ENCODE measurements at regions not wholly inside any gene's neighbourhood (a gene's known extent, or its start where the extent isn't known, plus 50 kb on each side); places are given as distances from the start of the nearest gene placed in this dataset.
"Not testable (repeated sequence)": the region's sequence is repeated elsewhere in the genome, so short reads cannot be mapped to it uniquely, and the experiment has no call there.

DNA sequence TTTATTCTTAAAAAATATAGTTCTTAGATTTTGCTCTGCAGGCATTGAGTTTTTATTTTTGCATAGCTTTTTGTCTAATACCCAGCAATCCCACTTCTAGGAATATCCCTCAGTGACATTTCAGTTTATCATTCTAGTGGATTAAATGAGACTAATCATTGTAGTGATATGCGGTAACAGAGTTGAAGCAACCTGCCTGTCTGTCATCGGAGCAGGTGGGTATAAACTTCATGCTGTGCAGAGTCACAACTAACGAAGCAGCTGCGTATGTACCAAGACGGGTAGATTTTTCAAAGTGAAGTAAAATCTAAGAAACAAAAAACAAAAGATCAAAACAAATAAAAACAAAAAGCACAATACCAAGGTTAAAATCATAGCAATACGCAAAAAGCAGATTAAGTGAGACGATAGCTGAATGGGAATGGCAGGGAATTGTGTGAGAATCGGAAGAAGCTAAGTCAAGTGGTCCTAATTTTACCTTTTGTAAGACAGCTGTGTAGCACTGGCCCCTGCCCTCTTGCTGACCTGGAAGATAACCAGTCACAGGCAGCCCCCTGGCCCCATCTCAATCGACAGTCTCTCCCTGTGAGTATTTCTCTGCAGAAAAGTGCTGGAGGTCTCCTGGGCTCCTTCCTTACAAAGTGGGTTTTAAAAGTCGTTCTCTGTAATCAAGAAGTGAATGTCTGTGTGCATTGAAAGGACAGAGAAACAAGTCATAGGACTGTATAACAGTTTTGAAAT, 169.2 kb downstream of the OR2B2 start:
- Histone ChIP-seq H3K9me3 (ENCODE audit: control insufficient read depth, low read length) (no peaks in the 10 kb centered on the region), H3K27ac (ENCODE audit: insufficient read depth, low read depth, low read length, poor library complexity, severe bottlenecking) (no peak overlapping the region), H3K4me3 (ENCODE audit: insufficient read depth, low read depth, low read length) (no peak overlapping the region), H3K36me3 (ENCODE audit: control insufficient read depth, insufficient read depth, low read length) (no peaks in the 10 kb centered on the region), H3K4me1 (ENCODE audit: control insufficient read depth, insufficient read depth, low read length) (no peaks in the 10 kb centered on the region), H3K27me3 (ENCODE audit: control insufficient read depth, insufficient read depth, low read length, poor library complexity, severe bottlenecking) (peaks cover 66% of the 10 kb centered on the region)
- 66 to 72% methylated on average over 8 to 10 of the region's 10 CpGs for WGBS, 2 experiments

GRCh38 chr6:27739902-27740301, 172.3 kb downstream of the OR2B2 start:
- WGBS, 2 experiments = 93 to 94% methylated on average over 6 to 7 of the region's 8 CpGs
- H3K4me3 ChIP-seq (ENCODE audit: insufficient read depth, low read depth, low read length); H3K27ac ChIP-seq (ENCODE audit: insufficient read depth, low read depth, low read length, poor library complexity, severe bottlenecking); H3K36me3 ChIP-seq (ENCODE audit: control insufficient read depth, insufficient read depth, low read length); H3K4me1 ChIP-seq (ENCODE audit: control insufficient read depth, insufficient read depth, low read length); H3K9me3 ChIP-seq (ENCODE audit: control insufficient read depth, low read length): not testable (repeated sequence)
- H3K27me3 ChIP-seq (ENCODE audit: control insufficient read depth, insufficient read depth, low read length, poor library complexity, severe bottlenecking) = peaks cover 43% of the 10 kb centered on the region

DNA sequence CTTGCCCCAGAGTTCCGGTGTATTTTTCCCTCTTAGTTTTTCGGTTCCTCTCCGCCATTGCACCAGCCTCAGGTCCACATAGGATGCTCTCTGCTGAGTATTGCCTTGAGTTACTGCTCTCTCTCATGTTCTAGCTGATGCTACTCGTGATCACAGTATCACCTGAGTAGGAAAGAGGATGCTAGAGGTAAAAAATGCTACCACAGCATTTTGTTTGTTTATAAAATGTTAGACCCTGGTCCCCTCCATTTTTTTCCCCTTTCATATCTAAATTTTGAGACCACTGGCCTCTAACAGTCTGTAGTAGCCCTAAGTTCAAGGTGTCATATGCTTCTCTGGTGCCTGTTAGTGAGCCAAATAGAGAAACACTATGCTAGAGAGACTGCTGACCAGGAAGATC, 175.5 kb downstream of the OR2B2 start:
- Histone ChIP-seq H3K4me1 (ENCODE audit: control insufficient read depth, insufficient read depth, low read length) (no peaks in the 10 kb centered on the region), H3K27me3 (ENCODE audit: control insufficient read depth, insufficient read depth, low read length, poor library complexity, severe bottlenecking) (peaks cover 11% of the 10 kb centered on the region), H3K27ac (ENCODE audit: insufficient read depth, low read depth, low read length, poor library complexity, severe bottlenecking) (no peak overlapping the region), H3K4me3 (ENCODE audit: insufficient read depth, low read depth, low read length) (no peak overlapping the region), H3K36me3 (ENCODE audit: control insufficient read depth, insufficient read depth, low read length) (no peaks in the 10 kb centered on the region), H3K9me3 (ENCODE audit: control insufficient read depth, low read length) (no peaks in the 10 kb centered on the region)
- 89 to 90% methylated on average over 4 of the region's 4 CpGs for WGBS, 2 experiments

GRCh38 chr6:27728442-27728841, 183.8 kb downstream of the OR2B2 start:
- peaks cover 30% of the 10 kb centered on the region for H3K27me3 ChIP-seq (ENCODE audit: control insufficient read depth, insufficient read depth, low read length, poor library complexity, severe bottlenecking)
- 83 to 87% methylated on average over 16 of the region's 16 CpGs for WGBS, 2 experiments
- H3K27ac ChIP-seq (ENCODE audit: insufficient read depth, low read depth, low read length, poor library complexity, severe bottlenecking) = no peak overlapping the region
- no peaks in the 10 kb centered on the region for H3K4me1 ChIP-seq (ENCODE audit: control insufficient read depth, insufficient read depth, low read length)
- H3K36me3 ChIP-seq (ENCODE audit: control insufficient read depth, insufficient read depth, low read length) = no peaks in the 10 kb centered on the region
- no peak overlapping the region for H3K4me3 ChIP-seq (ENCODE audit: insufficient read depth, low read depth, low read length)
- H3K9me3 ChIP-seq (ENCODE audit: control insufficient read depth, low read length) = no peaks in the 10 kb centered on the region

DNA sequence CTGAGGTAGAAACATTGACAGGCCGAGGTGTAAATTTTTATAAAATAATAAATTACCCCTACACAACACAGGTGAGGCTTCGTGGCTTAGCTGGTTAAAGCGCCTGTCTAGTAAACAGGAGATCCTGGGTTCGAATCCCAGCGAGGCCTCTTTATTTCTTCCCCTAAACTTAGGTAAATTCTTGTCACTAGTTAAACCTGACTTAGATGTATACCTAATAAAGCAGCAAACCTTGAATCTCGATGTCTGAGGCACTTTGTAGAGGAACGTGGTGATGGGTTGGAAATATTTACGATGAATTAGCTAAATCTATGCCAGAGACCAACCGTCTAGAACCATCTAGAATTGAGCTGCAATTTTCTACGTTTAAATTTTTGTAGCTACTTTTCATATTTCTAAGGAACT, 185.6 kb downstream of the OR2B2 start:
- Histone ChIP-seq H3K4me3 (ENCODE audit: insufficient read depth, low read depth, low read length) (no peak overlapping the region), H3K9me3 (ENCODE audit: control insufficient read depth, low read length) (no peaks in the 10 kb centered on the region), H3K36me3 (ENCODE audit: control insufficient read depth, insufficient read depth, low read length) (no peaks in the 10 kb centered on the region), H3K27me3 (ENCODE audit: control insufficient read depth, insufficient read depth, low read length, poor library complexity, severe bottlenecking) (peaks cover 30% of the 10 kb centered on the region), H3K4me1 (ENCODE audit: control insufficient read depth, insufficient read depth, low read length) (no peaks in the 10 kb centered on the region), H3K27ac (ENCODE audit: insufficient read depth, low read depth, low read length, poor library complexity, severe bottlenecking) (no peak overlapping the region)
- 54 to 56% methylated on average over 9 of the region's 10 CpGs for WGBS, 2 experiments

DNA sequence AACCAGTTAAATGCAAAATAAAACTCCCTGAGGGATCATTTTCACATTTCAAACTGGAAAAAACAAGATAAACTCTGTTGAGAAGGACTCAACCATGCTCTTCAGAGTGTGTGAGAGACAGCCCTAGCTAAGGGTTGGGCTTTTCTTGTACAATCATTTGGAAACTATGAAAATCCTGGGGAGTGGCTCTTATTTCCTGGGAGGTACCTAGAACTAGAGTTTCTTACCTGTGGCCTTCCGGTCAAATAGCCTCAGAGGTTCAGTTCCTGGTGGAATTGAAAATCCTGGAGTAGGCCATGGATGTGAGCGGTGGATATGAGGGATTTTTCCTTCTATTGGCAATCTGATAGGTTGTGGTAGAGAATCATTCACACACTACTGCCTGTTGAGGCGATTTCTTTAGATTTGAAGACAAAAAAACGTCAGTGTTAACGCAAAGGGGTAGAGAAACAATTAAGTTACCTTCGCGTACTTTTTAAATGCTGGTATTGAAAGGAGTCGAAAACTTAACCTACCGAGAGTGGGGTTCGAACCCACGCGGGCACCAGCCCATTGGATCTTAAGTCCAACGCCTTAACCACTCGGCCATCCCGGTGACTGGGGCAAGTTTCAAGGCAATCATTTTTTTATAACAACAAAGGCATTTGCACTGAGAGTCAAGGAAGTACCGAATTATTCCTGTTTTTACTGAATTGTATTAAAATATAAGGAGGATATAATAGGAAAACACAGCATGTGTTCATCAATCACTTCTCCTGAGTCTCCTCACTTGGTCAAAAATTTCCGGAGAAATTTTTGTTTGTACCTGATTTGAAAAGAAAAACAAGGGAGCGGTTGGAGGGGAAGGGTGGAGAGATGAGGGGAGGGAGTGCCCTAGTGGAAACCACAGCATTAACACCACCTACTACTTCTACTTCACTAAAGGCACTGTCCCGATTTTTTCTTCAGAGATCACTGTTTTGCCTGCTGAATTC, 191.3 kb downstream of the OR2B2 start:
- 20% methylated on average over 16 to 18 of the region's 19 CpGs for WGBS, 2 experiments
- Histone ChIP-seq H3K4me3 (ENCODE audit: insufficient read depth, low read depth, low read length) (peak overlapping the region; percentile 27), H3K4me1 (ENCODE audit: control insufficient read depth, insufficient read depth, low read length) (no peaks in the 10 kb centered on the region), H3K9me3 (ENCODE audit: control insufficient read depth, low read length) (no peaks in the 10 kb centered on the region), H3K27me3 (ENCODE audit: control insufficient read depth, insufficient read depth, low read length, poor library complexity, severe bottlenecking) (no peaks in the 10 kb centered on the region), H3K36me3 (ENCODE audit: control insufficient read depth, insufficient read depth, low read length) (no peaks in the 10 kb centered on the region), H3K27ac (ENCODE audit: insufficient read depth, low read depth, low read length, poor library complexity, severe bottlenecking) (no peak overlapping the region)

DNA sequence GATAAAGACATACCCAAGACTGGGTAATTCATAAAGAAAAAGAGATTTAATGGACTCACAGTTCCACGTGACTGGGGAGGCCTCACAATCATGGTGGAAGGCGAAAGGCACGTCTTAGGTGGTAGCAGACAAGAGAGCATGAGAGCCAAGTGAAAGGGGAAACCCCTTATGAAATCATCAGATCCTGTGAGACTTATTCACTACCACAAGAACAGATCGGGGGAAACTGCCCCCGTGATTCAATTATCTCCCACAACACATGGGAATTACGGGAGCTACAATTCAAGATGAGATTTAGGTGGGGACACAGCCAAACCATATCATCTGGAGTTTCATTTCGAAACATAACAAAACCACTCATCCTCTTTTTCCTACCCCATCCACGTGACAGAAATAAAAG, 193.2 kb downstream of the OR2B2 start:
- whole genome bisulfite sequencing, 2 experiments = 79 to 84% methylated on average over 8 of the region's 8 CpGs

DNA sequence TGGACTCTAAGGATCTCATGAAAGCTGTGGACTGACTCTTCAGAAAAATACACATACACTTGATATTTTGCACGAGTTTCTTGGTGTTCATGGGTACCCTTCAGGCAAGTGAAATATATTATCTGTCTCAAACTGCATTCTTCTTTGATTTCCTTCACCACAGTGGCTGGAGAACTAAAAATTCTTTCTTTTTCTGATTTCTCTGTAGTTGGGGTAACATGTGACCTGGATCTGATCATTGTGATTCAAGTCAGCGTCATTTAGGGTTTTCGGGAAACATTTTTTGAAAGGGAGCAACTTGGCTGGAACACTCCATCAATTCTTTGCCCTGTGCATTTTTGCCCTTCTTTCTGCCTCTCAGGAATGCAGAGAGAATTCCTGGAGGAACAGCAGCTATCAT, 205.8 kb downstream of the OR2B2 start:
- H3K36me3 ChIP-seq (ENCODE audit: control insufficient read depth, insufficient read depth, low read length) = peaks cover 12% of the 10 kb centered on the region
- WGBS, 2 experiments = 95 to 98% methylated on average over 3 of the region's 3 CpGs

More for the DNA sequence above, 193.2 kb downstream of the OR2B2 start:
- not testable (repeated sequence) for H3K9me3 ChIP-seq (ENCODE audit: control insufficient read depth, low read length); H3K4me3 ChIP-seq (ENCODE audit: insufficient read depth, low read depth, low read length); H3K36me3 ChIP-seq (ENCODE audit: control insufficient read depth, insufficient read depth, low read length); H3K4me1 ChIP-seq (ENCODE audit: control insufficient read depth, insufficient read depth, low read length); H3K27ac ChIP-seq (ENCODE audit: insufficient read depth, low read depth, low read length, poor library complexity, severe bottlenecking); H3K27me3 ChIP-seq (ENCODE audit: control insufficient read depth, insufficient read depth, low read length, poor library complexity, severe bottlenecking)

GRCh38 chr6:27700337-27700736, 211.9 kb downstream of the OR2B2 start:
- Histone ChIP-seq H3K4me1 (ENCODE audit: control insufficient read depth, insufficient read depth, low read length) (no peaks in the 10 kb centered on the region), H3K4me3 (ENCODE audit: insufficient read depth, low read depth, low read length) (no peak overlapping the region), H3K27me3 (ENCODE audit: control insufficient read depth, insufficient read depth, low read length, poor library complexity, severe bottlenecking) (no peaks in the 10 kb centered on the region), H3K9me3 (ENCODE audit: control insufficient read depth, low read length) (no peaks in the 10 kb centered on the region), H3K36me3 (ENCODE audit: control insufficient read depth, insufficient read depth, low read length) (peaks cover 5% of the 10 kb centered on the region), H3K27ac (ENCODE audit: insufficient read depth, low read depth, low read length, poor library complexity, severe bottlenecking) (no peak overlapping the region)
- 88 to 93% methylated on average over 5 to 6 of the region's 6 CpGs for WGBS, 2 experiments

More for the DNA sequence above, 205.8 kb downstream of the OR2B2 start:
- Histone ChIP-seq H3K27me3 (ENCODE audit: control insufficient read depth, insufficient read depth, low read length, poor library complexity, severe bottlenecking) (no peaks in the 10 kb centered on the region), H3K4me1 (ENCODE audit: control insufficient read depth, insufficient read depth, low read length) (no peaks in the 10 kb centered on the region), H3K9me3 (ENCODE audit: control insufficient read depth, low read length) (no peaks in the 10 kb centered on the region), H3K4me3 (ENCODE audit: insufficient read depth, low read depth, low read length) (no peak overlapping the region), H3K27ac (ENCODE audit: insufficient read depth, low read depth, low read length, poor library complexity, severe bottlenecking) (no peak overlapping the region)

- WGBS, 2 experiments = 48 to 51% methylated on average over 7 of the region's 7 CpGs
- no peak overlapping the region for H3K27ac ChIP-seq (ENCODE audit: insufficient read depth, low read depth, low read length, poor library complexity, severe bottlenecking)
- no peaks in the 10 kb centered on the region for H3K27me3 ChIP-seq (ENCODE audit: control insufficient read depth, insufficient read depth, low read length, poor library complexity, severe bottlenecking)
- H3K36me3 ChIP-seq (ENCODE audit: control insufficient read depth, insufficient read depth, low read length) = no peaks in the 10 kb centered on the region
- peak overlapping the region; percentile 77 for H3K4me3 ChIP-seq (ENCODE audit: insufficient read depth, low read depth, low read length)
- no peaks in the 10 kb centered on the region for H3K4me1 ChIP-seq (ENCODE audit: control insufficient read depth, insufficient read depth, low read length)
- H3K9me3 ChIP-seq (ENCODE audit: control insufficient read depth, low read length) = no peaks in the 10 kb centered on the region
Measured at GRCh38 chr6:27694547-27694874, 217.7 kb downstream of the OR2B2 start.

Data from ectodermal cell (in vitro differentiated cells).